ENCODE measurements at regions not wholly inside any gene's neighbourhood (a gene's known extent, or its start where the extent isn't known, plus 50 kb on each side); places are given as distances from the start of the nearest gene placed in this dataset.

GRCh38 chr6:126551832-126552231 lies 211.9 kb downstream of the CENPW start:
- no peak for TF ChIP-seq CTCF (IDR thresholded peaks at IDR 0.05)
- TF ChIP-seq POLR2AphosphoS5 (IDR thresholded peaks at IDR 0.05) = no peak
